ENCODE measurements at regions not wholly inside any gene's neighbourhood (a gene's known extent, or its start where the extent isn't known, plus 50 kb on each side); places are given as distances from the start of the nearest gene placed in this dataset.

DNA sequence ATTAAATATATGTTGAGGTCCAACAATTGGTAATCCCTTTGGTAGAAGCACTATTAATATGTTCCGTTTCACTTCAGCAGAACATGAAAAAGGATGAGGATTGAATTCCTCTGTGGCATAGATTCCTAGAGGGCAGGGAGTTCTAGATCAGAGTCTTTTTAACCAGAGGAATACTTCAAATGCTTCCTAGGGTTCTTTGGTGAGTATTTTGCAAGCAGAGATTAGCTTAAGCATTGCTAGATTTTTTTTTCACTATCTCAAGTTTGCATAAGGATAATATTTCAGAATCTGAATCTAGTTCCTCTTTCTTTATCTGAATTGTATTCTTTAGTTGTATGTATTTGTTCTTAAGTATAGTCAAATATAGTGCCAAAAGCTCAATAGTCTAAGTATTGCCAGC, 116.6 kb upstream of the ADAMTSL1 start:
- Histone ChIP-seq H3K36me3 (ENCODE audit: control insufficient read depth, insufficient read depth, low read length) (no peaks in the 10 kb centered on the region), H3K9me3 (no peaks in the 10 kb centered on the region), H3K27me3 (replicated peaks; ENCODE audit: control insufficient read depth, insufficient read depth, low read length) (no peaks in the 10 kb centered on the region), H3K4me3 (ENCODE audit: low read depth, low read length) (no peak overlapping the region), H3K4me1 (no peaks in the 10 kb centered on the region)
- Mint-ChIP-seq H3K4me1 (ENCODE audit: low read depth, unreplicated experiment) (no peaks in the 10 kb centered on the region), H3K36me3 (ENCODE audit: insufficient read depth, unreplicated experiment) (no peaks in the 10 kb centered on the region), H3K9me3 (ENCODE audit: unreplicated experiment) (no peaks in the 10 kb centered on the region), H3K4me3 (ENCODE audit: unreplicated experiment) (no peak overlapping the region), H3K27me3 (ENCODE audit: insufficient read depth, unreplicated experiment) (no peaks in the 10 kb centered on the region), H3K27ac (ENCODE audit: unreplicated experiment) (no peak overlapping the region)
- CTCF ChIA-PET = no interaction called here
- intact Hi-C loops (cut with micrococcal nuclease; ENCODE audit: unreplicated experiment) = no loop called here
- POLR2A ChIA-PET = no interaction called here
- no TSS peak for BruUV-seq (replicated peaks)
- TF ChIP-seq, protein P1, sequence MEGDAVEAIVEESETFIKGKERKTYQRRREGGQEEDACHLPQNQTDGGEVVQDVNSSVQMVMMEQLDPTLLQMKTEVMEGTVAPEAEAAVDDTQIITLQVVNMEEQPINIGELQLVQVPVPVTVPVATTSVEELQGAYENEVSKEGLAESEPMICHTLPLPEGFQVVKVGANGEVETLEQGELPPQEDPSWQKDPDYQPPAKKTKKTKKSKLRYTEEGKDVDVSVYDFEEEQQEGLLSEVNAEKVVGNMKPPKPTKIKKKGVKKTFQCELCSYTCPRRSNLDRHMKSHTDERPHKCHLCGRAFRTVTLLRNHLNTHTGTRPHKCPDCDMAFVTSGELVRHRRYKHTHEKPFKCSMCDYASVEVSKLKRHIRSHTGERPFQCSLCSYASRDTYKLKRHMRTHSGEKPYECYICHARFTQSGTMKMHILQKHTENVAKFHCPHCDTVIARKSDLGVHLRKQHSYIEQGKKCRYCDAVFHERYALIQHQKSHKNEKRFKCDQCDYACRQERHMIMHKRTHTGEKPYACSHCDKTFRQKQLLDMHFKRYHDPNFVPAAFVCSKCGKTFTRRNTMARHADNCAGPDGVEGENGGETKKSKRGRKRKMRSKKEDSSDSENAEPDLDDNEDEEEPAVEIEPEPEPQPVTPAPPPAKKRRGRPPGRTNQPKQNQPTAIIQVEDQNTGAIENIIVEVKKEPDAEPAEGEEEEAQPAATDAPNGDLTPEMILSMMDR (IDR thresholded peaks at IDR 0.05; ENCODE audit: insufficient read depth in 1 of 2, low read depth in 1 of 2, low read length in 1 of 2, severe bottlenecking in 1 of 2, unreplicated experiment in 1 of 2) = no peak
- DNase-seq = no peak

DNA sequence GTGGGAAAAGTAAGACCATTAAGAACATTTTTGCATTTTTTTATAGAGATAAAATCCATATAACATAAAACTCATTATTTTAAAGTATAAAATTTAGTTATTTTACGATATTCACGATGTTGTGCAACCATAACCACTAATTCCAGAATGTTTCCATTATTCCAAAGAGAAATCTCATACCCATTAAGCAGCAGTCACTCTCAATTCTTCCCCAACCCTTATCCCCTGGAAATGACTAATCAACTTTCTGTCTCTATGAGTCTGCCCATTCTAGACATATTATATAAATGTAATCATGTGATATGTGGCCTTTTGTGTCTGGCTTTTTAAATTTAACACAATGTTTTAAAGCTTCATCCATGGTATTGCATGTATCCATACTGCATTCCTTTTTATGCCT, 115.6 kb upstream of the ADAMTSL1 start:
- no TSS peak for BruUV-seq (replicated peaks)
- H3K4me1 Mint-ChIP-seq (ENCODE audit: low read depth, unreplicated experiment) = no peaks in the 10 kb centered on the region
- intact Hi-C loops (cut with micrococcal nuclease; ENCODE audit: unreplicated experiment) = no loop called here
- Histone ChIP-seq H3K27me3 (replicated peaks; ENCODE audit: control insufficient read depth, insufficient read depth, low read length) (no peaks in the 10 kb centered on the region), H3K4me1 (no peaks in the 10 kb centered on the region), H3K36me3 (ENCODE audit: control insufficient read depth, insufficient read depth, low read length) (no peaks in the 10 kb centered on the region), H3K9me3 (no peaks in the 10 kb centered on the region), H3K4me3 (ENCODE audit: low read depth, low read length) (no peak overlapping the region)
- no peak overlapping the region for H3K4me3 Mint-ChIP-seq (ENCODE audit: unreplicated experiment)
- no peak for DNase-seq
- TF ChIP-seq, protein P1 (IDR thresholded peaks at IDR 0.05; ENCODE audit: insufficient read depth in 1 of 2, low read depth in 1 of 2, low read length in 1 of 2, severe bottlenecking in 1 of 2, unreplicated experiment in 1 of 2) = no peak
- POLR2A ChIA-PET = no interaction called here
- H3K9me3 Mint-ChIP-seq (ENCODE audit: unreplicated experiment) = no peaks in the 10 kb centered on the region
- no peaks in the 10 kb centered on the region for H3K36me3 Mint-ChIP-seq (ENCODE audit: insufficient read depth, unreplicated experiment)
- H3K27ac Mint-ChIP-seq (ENCODE audit: unreplicated experiment) = no peak overlapping the region
- CTCF ChIA-PET = no interaction called here
- H3K27me3 Mint-ChIP-seq (ENCODE audit: insufficient read depth, unreplicated experiment) = no peaks in the 10 kb centered on the region

DNA sequence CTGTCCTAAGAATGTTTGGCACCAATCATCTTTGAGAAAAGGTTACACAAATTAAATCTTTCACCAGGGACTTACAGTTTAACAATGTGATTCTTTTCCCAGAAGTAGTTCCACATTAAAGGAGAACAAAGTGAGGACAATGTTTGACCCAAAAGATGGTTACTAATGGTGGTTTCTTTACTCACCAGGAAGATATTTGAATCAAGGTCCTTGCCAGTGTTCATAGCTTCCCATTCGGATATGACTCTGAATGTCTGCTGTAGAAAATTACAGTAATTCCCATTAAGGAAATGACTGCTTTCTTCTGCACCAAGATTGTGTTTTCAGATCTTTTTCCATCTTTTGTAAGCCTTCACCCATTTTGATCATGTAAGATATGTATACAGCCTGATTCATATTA, 114.6 kb upstream of the ADAMTSL1 start:
- ChIA-PET POLR2A (no interaction called here), CTCF (no interaction called here)

More for the DNA sequence above, 114.6 kb upstream of the ADAMTSL1 start:
- no peaks in the 10 kb centered on the region for H3K9me3 ChIP-seq
- H3K9me3 Mint-ChIP-seq (ENCODE audit: unreplicated experiment) = no peaks in the 10 kb centered on the region
- H3K27me3 ChIP-seq (replicated peaks; ENCODE audit: control insufficient read depth, insufficient read depth, low read length) = no peaks in the 10 kb centered on the region
- no peaks in the 10 kb centered on the region for H3K27me3 Mint-ChIP-seq (ENCODE audit: insufficient read depth, unreplicated experiment)
- H3K4me1 Mint-ChIP-seq (ENCODE audit: low read depth, unreplicated experiment) = no peaks in the 10 kb centered on the region
- no peaks in the 10 kb centered on the region for H3K36me3 Mint-ChIP-seq (ENCODE audit: insufficient read depth, unreplicated experiment)
- intact Hi-C loops (cut with micrococcal nuclease; ENCODE audit: unreplicated experiment) = no loop called here
- H3K4me3 Mint-ChIP-seq (ENCODE audit: unreplicated experiment) = no peak overlapping the region
- H3K27ac Mint-ChIP-seq (ENCODE audit: unreplicated experiment) = no peak overlapping the region
- H3K4me1 ChIP-seq = no peaks in the 10 kb centered on the region
- no peak for DNase-seq
- no TSS peak for BruUV-seq (replicated peaks)
- H3K4me3 ChIP-seq (ENCODE audit: low read depth, low read length) = no peak overlapping the region
- H3K36me3 ChIP-seq (ENCODE audit: control insufficient read depth, insufficient read depth, low read length) = no peaks in the 10 kb centered on the region
- TF ChIP-seq, protein P1 (IDR thresholded peaks at IDR 0.05; ENCODE audit: insufficient read depth in 1 of 2, low read depth in 1 of 2, low read length in 1 of 2, severe bottlenecking in 1 of 2, unreplicated experiment in 1 of 2) = no peak
